Superior temporal gyrus (tissue), 1 donor: ENCODE measurements at regions not wholly inside any gene's neighbourhood (a gene's known extent, or its start where the extent isn't known, plus 50 kb on each side); places are given as distances from the start of the nearest gene placed in this dataset.
"Not testable (repeated sequence)": the region's sequence is repeated elsewhere in the genome, so short reads cannot be mapped to it uniquely, and the experiment has no call there.

ENCODE experiments used
- DNase-seq: peaks from one replicate; pipeline ENCODE4 v3.0.0-alpha.2; 2016; ENCODE audit errors: extremely low spot score

GRCh38 chr4:42284030-42284429 is 113.3 kb upstream of the SHISA3 start:
- DNase-seq, result no peak

- not testable (repeated sequence) for DNase-seq
These were observed 108.4 kb upstream of the SHISA3 start for GRCh38 chr4:42288876-42289275.

- peak; percentile 61 for DNase-seq
These were observed 105.1 kb upstream of the SHISA3 start for GRCh38 chr4:42292192-42292591.

- no peak for DNase-seq
These were observed 103.1 kb upstream of the SHISA3 start for GRCh38 chr4:42293967-42294813.

- no peak for DNase-seq
These were observed 101.1 kb upstream of the SHISA3 start for GRCh38 chr4:42296196-42296595.

GRCh38 chr4:42302348-42302747 is 94.9 kb upstream of the SHISA3 start:
- peak; percentile 72 for DNase-seq

- no peak for DNase-seq
These were observed 90.8 kb upstream of the SHISA3 start for GRCh38 chr4:42306221-42307109.

GRCh38 chr4:42308247-42308646 is 89.0 kb upstream of the SHISA3 start:
- DNase-seq, result no peak

- DNase-seq, result no peak
These were observed 87.7 kb upstream of the SHISA3 start for GRCh38 chr4:42309361-42310260.

- DNase-seq, result no peak
These were observed 86.9 kb upstream of the SHISA3 start for GRCh38 chr4:42310358-42310757.

GRCh38 chr4:42310806-42311205 is 86.5 kb upstream of the SHISA3 start:
- no peak for DNase-seq

GRCh38 chr4:42311591-42311990 is 85.7 kb upstream of the SHISA3 start:
- no peak for DNase-seq

GRCh38 chr4:42313420-42313819 is 83.9 kb upstream of the SHISA3 start:
- DNase-seq, result not testable (repeated sequence)

GRCh38 chr4:42313872-42314271 is 83.4 kb upstream of the SHISA3 start:
- DNase-seq, result no peak

GRCh38 chr4:42315231-42315630 is 82.1 kb upstream of the SHISA3 start:
- DNase-seq, result no peak

GRCh38 chr4:42320822-42321388 is 76.4 kb upstream of the SHISA3 start:
- DNase-seq, result no peak

GRCh38 chr4:42326040-42326439 is 71.2 kb upstream of the SHISA3 start:
- no peak for DNase-seq

GRCh38 chr4:42326524-42326923 is 70.8 kb upstream of the SHISA3 start:
- DNase-seq, result no peak

GRCh38 chr4:42327323-42327722 is 70.0 kb upstream of the SHISA3 start:
- DNase-seq, result no peak

- DNase-seq, result no peak
These were observed 68.3 kb upstream of the SHISA3 start for GRCh38 chr4:42328978-42329377.

GRCh38 chr4:42329421-42329820 is 67.9 kb upstream of the SHISA3 start:
- no peak for DNase-seq
